K562 (cell line): ENCODE measurements at regions not wholly inside any gene's neighbourhood (a gene's known extent, or its start where the extent isn't known, plus 50 kb on each side); places are given as distances from the start of the nearest gene placed in this dataset.

ENCODE experiments used
- ATAC-seq: fragments of 200-7000 bp; cut with Tn5 transposase; 3 replicates; pipeline ENCODE4 v1.9.1; 2020; ENCODE audit warnings: moderate library complexity
- BruUV-seq: library from RNA; stranded (reverse); fragments of 400-500 nt; replicated peaks from 2 replicates; lab custom pipeline; 2021; lab: Mats Ljungman, UMichigan
- CTCF ChIA-PET: fragments of 300-600 bp; formaldehyde crosslinking; extraction: SDS; loops from one replicate; lab custom pipeline; 2021; ENCODE audit warnings: low intra/inter-chr PET ratio; lab: Yijun Ruan, JAX
- POLR2A ChIA-PET: fragments of 300-600, 350-650 bp; sonication (Branson Sonifier 250); formaldehyde crosslinking; extraction: SDS; loops from one replicate; lab custom pipeline; 2021; ENCODE audit warnings: antibody characterized with exemption, inconsistent platforms; lab: Yijun Ruan, JAX
- DNase-seq, 4 experiments: peaks; one replicate each; pipeline versions ENCODE4 v3.0.0 to v3.0.0-alpha.2; 2011 to 2018; ENCODE audit warnings: low spot score in 3 of 4, mixed read lengths in 3 of 4; ENCODE audit errors: extremely low read depth in 1 of 4
- FAIRE-seq: peaks from 2 replicates; lab custom pipeline; 2011; peaks lifted over from hg19 to GRCh38; lab: Jason Lieb, UNC
- H2AFZ ChIP-seq: 2 replicates; pipeline ENCODE4 v1.6.0; 2011; ENCODE audit warnings: low read depth, low read length, control low read depth, inconsistent platforms
- H3K27ac ChIP-seq: fragments of 200-600 bp; 3 replicates; pipeline ENCODE4 v1.8.0; 2011; ENCODE audit warnings: low read depth, mild to moderate bottlenecking, control low read depth, inconsistent platforms, low read length, moderate library complexity, mixed read lengths; ENCODE audit errors: extremely low read depth
- H3K27me3 ChIP-seq, 2 experiments: fragments of 300-600 bp in 1 of 2; 2 replicates in 1 of 2; 3 replicates in 1 of 2; pipeline versions ENCODE4 v1.6.0 to v1.8.0; 2011; ENCODE audit warnings: inconsistent platforms in 2 of 2, low read length in 2 of 2, mild to moderate bottlenecking in 1 of 2, mixed read lengths in 1 of 2, moderate library complexity in 1 of 2; ENCODE audit not compliant: control insufficient read depth in 2 of 2, insufficient read depth in 2 of 2
- H3K36me3 ChIP-seq: fragments of 300-600 bp; 3 replicates; pipeline ENCODE4 v1.8.0; 2011; ENCODE audit warnings: mild to moderate bottlenecking, low read length, inconsistent platforms; ENCODE audit not compliant: control insufficient read depth, insufficient read depth
- H3K4me1 ChIP-seq, 2 experiments: fragments of 200-600 bp in 1 of 2; replicated peaks in 1 of 2; 2 replicates in 1 of 2; 3 replicates in 1 of 2; pipeline versions ENCODE4 v1.5.1 to v1.8.0; 2011; ENCODE audit warnings: inconsistent platforms in 2 of 2, low read length in 2 of 2, mild to moderate bottlenecking in 1 of 2, mixed read lengths in 1 of 2, moderate library complexity in 1 of 2; ENCODE audit not compliant: control insufficient read depth in 2 of 2, insufficient read depth in 2 of 2
- H3K4me2 ChIP-seq: 2 replicates; pipeline ENCODE4 v1.6.1; 2011; ENCODE audit warnings: low read length, control low read depth, inconsistent platforms, mixed read lengths; ENCODE audit not compliant: insufficient read depth
- H3K4me3 ChIP-seq: fragments of 200-600 bp; sonication (generic), shearing (Covaris generic); 2 replicates; pipeline ENCODE4 v1.5.1; 2016; ENCODE audit warnings: control low read depth, inconsistent platforms
- H3K79me2 ChIP-seq: fragments of 200-600 bp; 3 replicates; pipeline ENCODE4 v1.8.0; 2011; ENCODE audit warnings: low read length, inconsistent platforms; ENCODE audit not compliant: control insufficient read depth, insufficient read depth
- H3K9ac ChIP-seq, 2 experiments: 2 replicates each; pipeline versions ENCODE4 v1.6.0 to v1.6.1; 2011; ENCODE audit warnings: low read depth in 2 of 2, low read length in 2 of 2, control low read depth in 1 of 2, inconsistent platforms in 1 of 2, mild to moderate bottlenecking in 1 of 2, mixed read lengths in 1 of 2; ENCODE audit not compliant: insufficient read depth in 1 of 2
- H3K9me1 ChIP-seq: one replicate; pipeline ENCODE4 v1.6.0; 2011; ENCODE audit warnings: inconsistent platforms, mild to moderate bottlenecking, low read length, moderate library complexity; ENCODE audit not compliant: control insufficient read depth, insufficient read depth
- H3K9me3 ChIP-seq: replicated peaks from 2 replicates; pipeline ENCODE4 v1.5.1; 2011; ENCODE audit warnings: low read depth, low read length, inconsistent platforms; ENCODE audit not compliant: control insufficient read depth, insufficient read depth
- H4K20me1 ChIP-seq: replicated peaks from 2 replicates; pipeline ENCODE4 v1.6.1; 2011; ENCODE audit warnings: low read length, inconsistent platforms, mixed read lengths; ENCODE audit not compliant: control insufficient read depth, insufficient read depth
- ARHGAP35 ChIP-seq: fragments of 450-650 bp; IDR thresholded peaks from 2 replicates; pipeline ENCODE4 v1.6.1; 2018; ENCODE audit not compliant: partially characterized antibody
- ELF1 ChIP-seq: fragments of 200-800 bp; sonication (Bioruptor generic); IDR thresholded peaks from 2 replicates; pipeline ENCODE4 v1.6.1; 2016; ENCODE audit warnings: missing genetic modification characterization, missing compliant biosample characterization
- HNRNPUL1 ChIP-seq: fragments of 200-400 bp; formaldehyde crosslinking; IDR thresholded peaks from 2 replicates; pipeline ENCODE4 v1.6.1; 2017; ENCODE audit warnings: low read length
- MITF ChIP-seq: IDR thresholded peaks from 2 replicates; pipeline ENCODE4 v1.6.1; 2014; ENCODE audit warnings: antibody characterized with exemption
- MXI1 ChIP-seq: IDR thresholded peaks from 2 replicates; pipeline ENCODE4 v1.6.1; 2011; ENCODE audit warnings: low read depth, mild to moderate bottlenecking, improper control_type of control experiment, low read length
- NR1H2 ChIP-seq: sonication (generic); formaldehyde crosslinking; IDR thresholded peaks from 2 replicates; pipeline ENCODE4 v1.4.0; 2020; ENCODE audit warnings: mild to moderate bottlenecking, missing genetic modification reagents
- NRF1 ChIP-seq, 2 experiments: fragments of 450-650 bp; IDR thresholded peaks in 1 of 2; conservative IDR thresholded peaks in 1 of 2; 2 replicates each; pipeline ENCODE4 v1.6.1; 2014; ENCODE audit warnings: mild to moderate bottlenecking in 2 of 2
- RBBP5 ChIP-seq: fragments of 200-600 bp; sonication (generic); IDR thresholded peaks from 2 replicates; pipeline ENCODE4 v1.6.1; 2012; ENCODE audit warnings: borderline replicate concordance, mild to moderate bottlenecking, low read length, control low read depth, inconsistent platforms; ENCODE audit not compliant: insufficient read depth, poor library complexity, severe bottlenecking
- SNIP1 ChIP-seq: fragments of 450-650 bp; IDR thresholded peaks from 2 replicates; pipeline ENCODE4 v1.7.1; 2017; ENCODE audit warnings: low read depth, mild to moderate bottlenecking
- SOX6 ChIP-seq: fragments of 450-650 bp; IDR thresholded peaks from 2 replicates; pipeline ENCODE4 v1.6.1; 2014; ENCODE audit warnings: mild to moderate bottlenecking
- TEAD2 ChIP-seq: fragments of 450-650 bp; IDR thresholded peaks from 2 replicates; pipeline ENCODE4 v1.6.1; 2016; ENCODE audit warnings: missing genetic modification characterization, control low read depth, missing compliant biosample characterization
- USF2 ChIP-seq: sonication (generic); formaldehyde crosslinking; IDR thresholded peaks from 2 replicates; pipeline ENCODE4 v1.5.0; 2020; ENCODE audit warnings: missing genetic modification reagents
- ZNF143 ChIP-seq: sonication (generic); formaldehyde crosslinking; IDR thresholded peaks from 2 replicates; pipeline ENCODE4 v1.9.0; 2022; ENCODE audit warnings: mild to moderate bottlenecking, missing genetic modification reagents
- ZNF184 ChIP-seq: sonication (generic); formaldehyde crosslinking; IDR thresholded peaks from 2 replicates; pipeline ENCODE4 v1.5.0; 2020; ENCODE audit warnings: missing genetic modification reagents
- ZNF408 ChIP-seq: fragments of 250-450 bp; sonication (Bioruptor Pico); IDR thresholded peaks from 2 replicates; pipeline ENCODE4 v1.4.0; 2020; ENCODE audit warnings: low read depth, mild to moderate bottlenecking, moderate library complexity
- ZNF551 ChIP-seq: fragments of 250-450 bp; sonication (Bioruptor Pico); IDR thresholded peaks from 2 replicates; pipeline ENCODE4 v1.5.0; 2021; ENCODE audit warnings: mild to moderate bottlenecking, moderate library complexity
- WGBS: fragments of 100-300 bp; shearing (Covaris generic); methylation state at CpG from one replicate; pipeline ENCODE4 v1.1.6; 2016; ENCODE audit warnings: low coverage, mixed read lengths; ENCODE audit not compliant: insufficient coverage; ENCODE audit errors: missing lambda C conversion rate; 5-methylcytosine and 5-hydroxymethylcytosine counted together
- in situ Hi-C: fragments of 300-500 bp; cut with MboI; formaldehyde crosslinking; loops from 4 replicates; pipeline ENCODE4 v1.15.0; 2018; ENCODE audit warnings: inconsistent platforms, mixed read lengths
- intact Hi-C: fragments of 100-400 bp; cut with micrococcal nuclease; formaldehyde crosslinking; loops from 2 replicates; pipeline ENCODE4 v1.14.2; 2022

- TF ChIP-seq SOX6 = no peak
- no peak for TF ChIP-seq NRF1 (conservative IDR thresholded peaks at IDR 0.05 in 1 of 2, IDR thresholded peaks at IDR 0.05 in 1 of 2)
Observed at GRCh38 chr6:90894285-90895130, 307.6 kb upstream of the MAP3K7 start (continued).

- no peak for ATAC-seq
- ChIA-PET POLR2A (no interaction called here), CTCF (no interaction called here)
- no peak overlapping the region for H3K4me2 ChIP-seq
- H3K9me3 ChIP-seq = no peaks in the 10 kb centered on the region
- FAIRE-seq = no peak
- no peak overlapping the region for H3K4me3 ChIP-seq
- H3K9ac ChIP-seq = no peak overlapping the region
- no peaks in the 10 kb centered on the region for H3K4me1 ChIP-seq
- no peak overlapping the region for H2AFZ ChIP-seq
- no peaks in the 10 kb centered on the region for H3K36me3 ChIP-seq
- DNase-seq = no peak
- no peaks in the 10 kb centered on the region for H3K27me3 ChIP-seq
- no TSS peak for BruUV-seq
- TF ChIP-seq TEAD2 (tag) (no peak), RBBP5 (no peak), SNIP1 (no peak), HNRNPUL1 (no peak), MITF (no peak), ELF1 (tag) (no peak), ZNF143 (CRISPR knock-in tag) (no peak), ZNF408 (CRISPR knock-in tag) (no peak), ZNF184 (CRISPR knock-in tag) (no peak), MXI1 (no peak), USF2 (CRISPR knock-in tag) (no peak), ARHGAP35 (no peak), NR1H2 (CRISPR knock-in tag) (no peak), ZNF551 (CRISPR knock-in tag) (no peak)
- H3K9me1 ChIP-seq = no peaks in the 10 kb centered on the region
- intact Hi-C loops (no loop called here), in situ Hi-C loops (no loop called here)
- WGBS = 2% methylated on average over 4 of the region's 4 CpGs
- no peaks in the 10 kb centered on the region for H3K79me2 ChIP-seq
- no peaks in the 10 kb centered on the region for H4K20me1 ChIP-seq
- no peak overlapping the region for H3K27ac ChIP-seq
Observed at GRCh38 chr6:90893400-90893799, 306.5 kb upstream of the MAP3K7 start.
